ENCODE measurements at regions not wholly inside any gene's neighbourhood (a gene's known extent, or its start where the extent isn't known, plus 50 kb on each side); places are given as distances from the start of the nearest gene placed in this dataset.
A peak's percentile ranks its signal among the peaks of the same experiment; 100 is the strongest.

GRCh38 chr6:71419217-71420094, 130.8 kb downstream of the OGFRL1 start:
- Histone ChIP-seq H3K27ac (ENCODE audit: low read length in 2 of 2) (no peak overlapping the region), H3K4me1 (ENCODE audit: control insufficient read depth in 2 of 2, insufficient read depth in 2 of 2, low read length in 2 of 2) (peaks cover 10 to 13% of the 10 kb centered on the region in 2 donors), H3K9me3 (ENCODE audit: control extremely low read depth in 1 of 3, control insufficient read depth in 2 of 3, insufficient read depth in 1 of 3, low read length in 2 of 3) (peaks cover 0 to 14% (median 0%) of the 10 kb centered on the region in 3 donors), H3K9ac (ENCODE audit: low read length) (peak overlapping the region; percentile 69), H4K20me1 (ENCODE audit: control insufficient read depth, insufficient read depth, low read length, poor library complexity, severe bottlenecking) (no peaks in the 10 kb centered on the region), H3K27me3 (replicated peaks in 1 of 4; ENCODE audit: control extremely low read depth in 1 of 4, control insufficient read depth in 3 of 4, insufficient read depth in 4 of 4, low read length in 3 of 4) (peaks cover 0 to 28% (median 25%) of the 10 kb centered on the region in 4 experiments), H2AFZ (ENCODE audit: insufficient read depth, low read depth, low read length, poor library complexity, severe bottlenecking) (peak overlapping the region; percentile 75), H3K4me3 (ENCODE audit: control extremely low read depth in 1 of 5, extremely low read depth in 1 of 5, insufficient read depth in 1 of 5, low read depth in 2 of 5, low read length in 4 of 5) (peak overlapping the region in 4 of 5 experiments; percentile 65 to 66 (median 66)), H3K4me2 (replicated peaks; ENCODE audit: low read depth, low read length, poor library complexity, severe bottlenecking) (peak overlapping the region; percentile 91), H3K36me3 (replicated peaks in 1 of 2; ENCODE audit: control extremely low read depth in 1 of 2, control insufficient read depth in 1 of 2, extremely low read depth in 1 of 2, insufficient read depth in 2 of 2, low read length in 1 of 2) (no peaks in the 10 kb centered on the region), H3K79me2 (ENCODE audit: control insufficient read depth, insufficient read depth, low read length) (no peaks in the 10 kb centered on the region)
- no peak overlapping the region for H3K27ac Mint-ChIP-seq
- H3K4me3 Mint-ChIP-seq: peak overlapping the region; percentile 84
- H3K27me3 Mint-ChIP-seq: peaks cover 57% of the 10 kb centered on the region
- 43% methylated on average over 32 of the region's 36 CpGs for WGBS (ENCODE audit: insufficient coverage)
- no peaks in the 10 kb centered on the region for H3K9me3 Mint-ChIP-seq (ENCODE audit: insufficient read depth)
- DNase-seq (peak; percentile 33), ATAC-seq (ENCODE audit: low read depth) (no peak)
- peaks cover 11% of the 10 kb centered on the region for H3K4me1 Mint-ChIP-seq
- ChIA-PET POLR2A (no interaction called here), CTCF (no interaction called here)
- TF ChIP-seq, protein P1, sequence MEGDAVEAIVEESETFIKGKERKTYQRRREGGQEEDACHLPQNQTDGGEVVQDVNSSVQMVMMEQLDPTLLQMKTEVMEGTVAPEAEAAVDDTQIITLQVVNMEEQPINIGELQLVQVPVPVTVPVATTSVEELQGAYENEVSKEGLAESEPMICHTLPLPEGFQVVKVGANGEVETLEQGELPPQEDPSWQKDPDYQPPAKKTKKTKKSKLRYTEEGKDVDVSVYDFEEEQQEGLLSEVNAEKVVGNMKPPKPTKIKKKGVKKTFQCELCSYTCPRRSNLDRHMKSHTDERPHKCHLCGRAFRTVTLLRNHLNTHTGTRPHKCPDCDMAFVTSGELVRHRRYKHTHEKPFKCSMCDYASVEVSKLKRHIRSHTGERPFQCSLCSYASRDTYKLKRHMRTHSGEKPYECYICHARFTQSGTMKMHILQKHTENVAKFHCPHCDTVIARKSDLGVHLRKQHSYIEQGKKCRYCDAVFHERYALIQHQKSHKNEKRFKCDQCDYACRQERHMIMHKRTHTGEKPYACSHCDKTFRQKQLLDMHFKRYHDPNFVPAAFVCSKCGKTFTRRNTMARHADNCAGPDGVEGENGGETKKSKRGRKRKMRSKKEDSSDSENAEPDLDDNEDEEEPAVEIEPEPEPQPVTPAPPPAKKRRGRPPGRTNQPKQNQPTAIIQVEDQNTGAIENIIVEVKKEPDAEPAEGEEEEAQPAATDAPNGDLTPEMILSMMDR (IDR thresholded peaks at IDR 0.05): no peak
- TF ChIP-seq EZH2 (IDR thresholded peaks at IDR 0.05; ENCODE audit: borderline replicate concordance, insufficient read depth, low read depth, low read length, poor library complexity, severe bottlenecking): no peak
- intact Hi-C loops (cut with micrococcal nuclease): no loop called here

DNA sequence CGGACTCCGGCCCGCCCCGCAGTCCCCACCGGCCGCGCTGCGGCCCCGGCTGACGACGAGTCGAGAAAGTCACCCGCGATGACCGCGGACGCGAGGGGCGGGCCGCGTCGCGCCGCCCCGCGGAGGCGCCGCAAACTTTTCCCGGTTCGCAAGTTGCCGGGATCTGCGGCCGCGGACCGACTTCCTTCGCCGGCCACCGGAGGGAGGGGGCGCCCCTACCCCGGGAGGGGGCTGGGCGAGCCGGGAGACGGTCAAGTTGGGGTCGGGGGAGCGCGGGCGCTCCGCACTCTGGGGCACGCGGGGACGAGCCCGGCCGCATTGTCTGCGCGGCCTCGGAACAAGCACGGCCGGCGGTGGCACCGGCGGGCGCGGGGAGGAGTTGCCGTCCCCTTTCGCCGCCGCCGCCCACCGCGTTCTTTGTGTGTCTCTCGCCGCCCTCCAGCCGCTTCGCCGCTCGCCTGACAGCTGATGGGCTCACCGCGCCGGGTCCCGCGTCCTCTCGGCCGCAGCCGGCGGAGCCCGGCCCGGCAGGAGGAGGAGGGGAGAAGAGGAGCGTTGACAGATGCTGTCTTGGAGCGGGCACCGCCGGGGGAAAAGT, 131.6 kb downstream of the OGFRL1 start:
- H3K4me3 ChIP-seq (ENCODE audit: control extremely low read depth in 1 of 5, extremely low read depth in 1 of 5, insufficient read depth in 1 of 5, low read depth in 2 of 5, low read length in 4 of 5): peak overlapping the region; percentile 27 to 66 (median 66)
- H2AFZ ChIP-seq (ENCODE audit: insufficient read depth, low read depth, low read length, poor library complexity, severe bottlenecking): peak overlapping the region; percentile 75
- ATAC-seq (ENCODE audit: low read depth): peak; percentile 31
- POLR2A ChIA-PET: no interaction called here
- DNase-seq: no peak
- peak overlapping the region; percentile 91 for H3K4me2 ChIP-seq (replicated peaks; ENCODE audit: low read depth, low read length, poor library complexity, severe bottlenecking)
- no peak overlapping the region for H3K27ac ChIP-seq (ENCODE audit: low read length in 2 of 2)
- no peak overlapping the region for H3K27ac Mint-ChIP-seq
- H3K4me3 Mint-ChIP-seq: peak overlapping the region; percentile 85
- no peaks in the 10 kb centered on the region for H3K36me3 ChIP-seq (replicated peaks in 1 of 2; ENCODE audit: control extremely low read depth in 1 of 2, control insufficient read depth in 1 of 2, extremely low read depth in 1 of 2, insufficient read depth in 2 of 2, low read length in 1 of 2)
- H3K4me1 Mint-ChIP-seq: peaks cover 11% of the 10 kb centered on the region
- peak overlapping the region; percentile 69 for H3K9ac ChIP-seq (ENCODE audit: low read length)
- intact Hi-C loops (cut with micrococcal nuclease): no loop called here
- H3K27me3 Mint-ChIP-seq: peaks cover 60% of the 10 kb centered on the region
- TF ChIP-seq, protein P1 (IDR thresholded peaks at IDR 0.05): no peak
- TF ChIP-seq EZH2 (IDR thresholded peaks at IDR 0.05; ENCODE audit: borderline replicate concordance, insufficient read depth, low read depth, low read length, poor library complexity, severe bottlenecking): peak; percentile 64
- no peaks in the 10 kb centered on the region for H4K20me1 ChIP-seq (ENCODE audit: control insufficient read depth, insufficient read depth, low read length, poor library complexity, severe bottlenecking)
- H3K27me3 ChIP-seq (replicated peaks in 1 of 4; ENCODE audit: control extremely low read depth in 1 of 4, control insufficient read depth in 3 of 4, insufficient read depth in 4 of 4, low read length in 3 of 4): peaks cover 0 to 28% (median 25%) of the 10 kb centered on the region in 4 experiments
- peaks cover 0 to 14% (median 0%) of the 10 kb centered on the region in 3 donors for H3K9me3 ChIP-seq (ENCODE audit: control extremely low read depth in 1 of 3, control insufficient read depth in 2 of 3, insufficient read depth in 1 of 3, low read length in 2 of 3)
- 2% methylated on average over 91 of the region's 91 CpGs for WGBS (ENCODE audit: insufficient coverage)
- peaks cover 10 to 13% of the 10 kb centered on the region in 2 donors for H3K4me1 ChIP-seq (ENCODE audit: control insufficient read depth in 2 of 2, insufficient read depth in 2 of 2, low read length in 2 of 2)
- no peaks in the 10 kb centered on the region for H3K79me2 ChIP-seq (ENCODE audit: control insufficient read depth, insufficient read depth, low read length)
- CTCF ChIA-PET: no interaction called here
- no peaks in the 10 kb centered on the region for H3K9me3 Mint-ChIP-seq (ENCODE audit: insufficient read depth)
